Stomach smooth muscle (tissue), 2 donors: ENCODE measurements at regions not wholly inside any gene's neighbourhood (a gene's known extent, or its start where the extent isn't known, plus 50 kb on each side); places are given as distances from the start of the nearest gene placed in this dataset.

ENCODE experiments used
- H3K27ac ChIP-seq: one replicate; pipeline ENCODE4 v1.7.0; 2013; ENCODE audit warnings: mild to moderate bottlenecking, low read length, inconsistent platforms
- H3K27me3 ChIP-seq, 2 donors: one replicate each; pipeline ENCODE4 v1.7.0; 2013; ENCODE audit warnings: low read length in 2 of 2; ENCODE audit not compliant: insufficient read depth in 2 of 2, control insufficient read depth in 1 of 2
- H3K36me3 ChIP-seq, 2 donors: one replicate each; pipeline ENCODE4 v1.7.0; 2013; ENCODE audit warnings: low read length in 2 of 2; ENCODE audit not compliant: control insufficient read depth in 2 of 2, insufficient read depth in 2 of 2
- H3K4me1 ChIP-seq: one replicate; pipeline ENCODE4 v1.7.0; 2013; ENCODE audit warnings: low read length; ENCODE audit not compliant: control insufficient read depth, insufficient read depth
- H3K4me3 ChIP-seq, 2 donors: one replicate each; pipeline ENCODE4 v1.7.0; 2013; ENCODE audit warnings: low read length in 2 of 2
- H3K9ac ChIP-seq, 2 donors: one replicate each; pipeline ENCODE4 v1.7.0; 2013; ENCODE audit warnings: low read length in 2 of 2, mild to moderate bottlenecking in 1 of 2
- H3K9me3 ChIP-seq, 2 donors: one replicate each; pipeline ENCODE4 v1.7.0; 2013; ENCODE audit warnings: low read length in 2 of 2; ENCODE audit not compliant: control insufficient read depth in 2 of 2
- donor health status: healthy.
- donor health status: Pancreatic carcinoma.

GRCh38 chr12:25041006-25041741 lies 92.3 kb upstream of the BCAT1 start:
- Histone ChIP-seq H3K4me1 (no peaks in the 10 kb centered on the region), H3K9me3 (no peaks in the 10 kb centered on the region), H3K27ac (no peak overlapping the region), H3K27me3 (no peaks in the 10 kb centered on the region), H3K9ac (no peak overlapping the region), H3K36me3 (no peaks in the 10 kb centered on the region), H3K4me3 (no peak overlapping the region)

- no peaks in the 10 kb centered on the region for H3K27me3 ChIP-seq
- H3K4me3 ChIP-seq = no peak overlapping the region
- no peak overlapping the region for H3K9ac ChIP-seq
- no peaks in the 10 kb centered on the region for H3K36me3 ChIP-seq
- no peaks in the 10 kb centered on the region for H3K9me3 ChIP-seq
- no peaks in the 10 kb centered on the region for H3K4me1 ChIP-seq
- H3K27ac ChIP-seq = no peak overlapping the region
Observed at GRCh38 chr12:25040593-25040992, 91.7 kb upstream of the BCAT1 start.

DNA sequence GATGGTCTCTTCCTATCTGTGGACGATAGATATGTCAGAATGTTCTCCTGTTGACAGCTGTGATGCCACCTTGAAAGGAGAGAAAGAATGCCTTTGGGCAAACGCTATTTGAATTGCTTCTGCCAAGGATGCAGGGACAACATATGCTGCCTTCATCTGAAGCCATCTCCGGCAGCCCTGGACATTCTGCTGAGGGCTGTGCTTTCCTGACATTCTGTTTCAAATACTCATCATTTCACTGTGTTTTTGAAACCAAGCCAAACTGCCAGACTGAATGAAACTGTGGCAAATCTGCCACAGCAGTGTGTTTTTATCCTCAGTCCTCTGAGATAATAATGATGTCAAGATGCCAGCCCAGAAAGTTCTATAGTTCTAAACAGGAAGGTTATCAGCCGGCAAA lies 85.8 kb upstream of the BCAT1 start:
- H3K4me3 ChIP-seq = no peak overlapping the region
- no peaks in the 10 kb centered on the region for H3K27me3 ChIP-seq
- H3K9me3 ChIP-seq = no peaks in the 10 kb centered on the region
- no peaks in the 10 kb centered on the region for H3K36me3 ChIP-seq
- H3K27ac ChIP-seq = no peak overlapping the region
- H3K4me1 ChIP-seq = no peaks in the 10 kb centered on the region
- H3K9ac ChIP-seq = no peak overlapping the region

- Histone ChIP-seq H3K4me1 (no peaks in the 10 kb centered on the region), H3K36me3 (no peaks in the 10 kb centered on the region), H3K27ac (no peak overlapping the region), H3K9ac (no peak overlapping the region), H3K27me3 (no peaks in the 10 kb centered on the region), H3K9me3 (no peaks in the 10 kb centered on the region), H3K4me3 (no peak overlapping the region)
Observed at GRCh38 chr12:25025951-25026490, 77.1 kb upstream of the BCAT1 start.

DNA sequence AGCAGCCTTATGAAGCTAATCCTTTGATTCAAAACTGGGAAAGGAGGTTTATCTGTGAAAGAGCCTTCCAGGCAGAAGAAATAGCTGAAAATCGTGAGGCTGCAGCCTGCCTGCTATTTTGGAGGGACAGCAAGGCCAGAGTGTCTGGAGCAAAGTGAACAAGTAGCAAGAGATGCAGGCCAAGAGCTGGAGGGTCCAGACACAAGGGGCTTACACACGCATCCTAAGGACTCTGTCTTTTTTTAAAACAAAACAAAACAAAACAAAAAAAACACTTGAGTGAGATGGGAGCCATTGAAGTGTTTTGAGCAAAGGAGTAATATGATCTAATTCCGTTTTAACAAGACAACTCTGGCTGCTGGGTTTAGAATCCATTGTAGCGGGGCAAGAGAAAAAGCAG lies 76.4 kb upstream of the BCAT1 start:
- H3K4me3 ChIP-seq = no peak overlapping the region
- no peaks in the 10 kb centered on the region for H3K36me3 ChIP-seq
- no peaks in the 10 kb centered on the region for H3K27me3 ChIP-seq
- H3K9me3 ChIP-seq = no peaks in the 10 kb centered on the region
- H3K4me1 ChIP-seq = no peaks in the 10 kb centered on the region
- H3K9ac ChIP-seq = no peak overlapping the region
- no peak overlapping the region for H3K27ac ChIP-seq

DNA sequence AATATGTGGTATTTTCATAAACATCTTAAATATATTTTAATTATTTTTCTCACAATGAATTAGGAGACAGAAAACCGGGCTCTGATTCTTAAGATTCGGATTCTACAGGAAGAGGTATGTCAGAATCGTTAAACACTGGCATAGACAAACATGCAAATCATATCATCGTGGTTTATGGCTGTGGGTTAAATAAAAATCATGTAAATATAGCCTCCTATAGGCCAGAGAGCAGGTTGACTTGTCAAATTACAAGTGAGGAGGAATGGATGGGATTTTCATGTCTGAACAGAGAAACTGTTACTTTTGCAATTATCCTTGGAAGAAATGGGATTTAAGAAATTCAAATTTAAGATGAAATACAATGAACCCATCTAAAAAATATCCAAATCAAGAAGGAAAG lies 74.9 kb upstream of the BCAT1 start:
- Histone ChIP-seq H3K4me1 (no peaks in the 10 kb centered on the region), H3K9ac (no peak overlapping the region), H3K27me3 (no peaks in the 10 kb centered on the region), H3K27ac (no peak overlapping the region), H3K9me3 (peaks cover 4 to 6% of the 10 kb centered on the region in 2 donors), H3K4me3 (no peak overlapping the region), H3K36me3 (no peaks in the 10 kb centered on the region)

DNA sequence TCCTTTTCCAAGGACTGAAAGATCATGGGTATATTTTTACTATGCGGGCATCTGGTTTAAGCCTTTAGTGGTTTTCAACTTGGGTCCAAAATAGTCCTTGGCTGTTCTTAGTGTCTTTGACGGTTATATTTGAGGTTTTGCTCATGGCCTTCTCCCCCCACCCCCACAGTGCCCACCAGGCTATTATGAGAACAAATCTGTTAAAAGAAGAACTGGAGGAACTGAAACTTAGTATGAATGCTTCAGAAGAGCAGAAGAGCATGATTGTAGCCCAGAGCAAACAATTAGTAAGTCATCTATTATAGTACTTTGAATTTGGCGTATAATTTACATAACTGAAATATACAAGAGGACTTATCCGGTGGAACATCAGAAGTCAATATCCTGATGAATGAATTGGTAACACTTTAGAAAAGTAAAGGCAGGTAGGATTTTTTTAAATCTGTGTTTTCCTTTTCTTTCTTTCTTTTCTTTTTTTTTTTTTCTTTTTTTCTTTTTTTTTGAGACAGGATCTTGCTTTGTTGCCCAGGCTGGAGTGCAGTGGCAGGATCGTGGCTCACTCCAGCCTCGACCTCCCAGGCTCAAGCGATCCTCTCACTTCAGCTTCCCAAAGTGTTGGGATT lies 71.8 kb upstream of the BCAT1 start:
- H3K27ac ChIP-seq = no peak overlapping the region
- no peaks in the 10 kb centered on the region for H3K4me1 ChIP-seq

DNA sequence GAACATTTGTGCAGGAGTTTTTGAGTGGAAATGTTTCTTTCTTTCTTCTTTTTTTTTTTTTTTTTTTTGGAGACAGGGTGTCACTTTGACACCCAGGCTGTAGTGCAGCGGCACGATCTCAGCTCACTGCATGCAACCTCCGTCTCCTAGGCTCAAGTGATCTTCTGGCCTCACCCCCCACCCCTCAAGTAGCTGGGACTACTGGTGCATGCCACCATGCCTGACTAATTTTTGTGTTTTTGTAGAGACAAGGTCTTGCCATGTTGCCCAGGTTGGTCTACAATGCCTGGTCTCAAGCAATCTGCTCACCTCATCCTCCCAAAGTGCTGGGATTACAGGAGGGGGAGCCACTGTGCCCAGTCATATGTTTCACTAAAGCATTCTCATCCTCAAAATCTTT lies 69.2 kb upstream of the BCAT1 start:
- Histone ChIP-seq H3K9ac (no peak overlapping the region), H3K4me3 (no peak overlapping the region), H3K4me1 (no peaks in the 10 kb centered on the region)

More for the DNA sequence above, 71.8 kb upstream of the BCAT1 start:
- H3K9me3 ChIP-seq = peaks cover 5 to 6% of the 10 kb centered on the region in 2 donors
- H3K36me3 ChIP-seq = no peaks in the 10 kb centered on the region
- H3K9ac ChIP-seq = no peak overlapping the region
- no peaks in the 10 kb centered on the region for H3K27me3 ChIP-seq
- H3K4me3 ChIP-seq = no peak overlapping the region

GRCh38 chr12:25017336-25017735 lies 68.4 kb upstream of the BCAT1 start:
- Histone ChIP-seq H3K27me3 (no peaks in the 10 kb centered on the region), H3K9ac (no peak overlapping the region), H3K36me3 (no peaks in the 10 kb centered on the region), H3K27ac (no peak overlapping the region), H3K4me1 (no peaks in the 10 kb centered on the region), H3K4me3 (no peak overlapping the region), H3K9me3 (peaks cover 5 to 6% of the 10 kb centered on the region in 2 donors)

More for the DNA sequence above, 69.2 kb upstream of the BCAT1 start:
- Histone ChIP-seq H3K36me3 (no peaks in the 10 kb centered on the region), H3K27me3 (no peaks in the 10 kb centered on the region), H3K27ac (no peak overlapping the region), H3K9me3 (peaks cover 5 to 6% of the 10 kb centered on the region in 2 donors)

- H3K27ac ChIP-seq = no peak overlapping the region
- peaks cover 5 to 6% of the 10 kb centered on the region in 2 donors for H3K9me3 ChIP-seq
- H3K4me3 ChIP-seq = no peak overlapping the region
- no peaks in the 10 kb centered on the region for H3K36me3 ChIP-seq
- no peak overlapping the region for H3K9ac ChIP-seq
- no peaks in the 10 kb centered on the region for H3K4me1 ChIP-seq
- no peaks in the 10 kb centered on the region for H3K27me3 ChIP-seq
Observed at GRCh38 chr12:25014961-25015360, 66.1 kb upstream of the BCAT1 start.

- H3K27me3 ChIP-seq = no peaks in the 10 kb centered on the region
- no peak overlapping the region for H3K4me3 ChIP-seq
- H3K27ac ChIP-seq = no peak overlapping the region
- no peaks in the 10 kb centered on the region for H3K4me1 ChIP-seq
- H3K9me3 ChIP-seq = no peaks in the 10 kb centered on the region
- H3K9ac ChIP-seq = no peak overlapping the region
- H3K36me3 ChIP-seq = no peaks in the 10 kb centered on the region
Observed at GRCh38 chr12:25013061-25013460, 64.2 kb upstream of the BCAT1 start.
